Neutrophil (primary cell): ENCODE measurements at regions not wholly inside any gene's neighbourhood (a gene's known extent, or its start where the extent isn't known, plus 50 kb on each side); places are given as distances from the start of the nearest gene placed in this dataset.
"Not testable (repeated sequence)": the region's sequence is repeated elsewhere in the genome, so short reads cannot be mapped to it uniquely, and the experiment has no call there.

Experiments
- H3K27ac ChIP-seq: fragments of 200-600 bp; sonication (generic); 2 replicates; pipeline ENCODE4 v1.5.1; 2016; ENCODE audit warnings: mild to moderate bottlenecking, moderate library complexity
- H3K27me3 ChIP-seq: fragments of 200-600 bp; sonication (generic); 2 replicates; pipeline ENCODE4 v1.6.0; 2016; ENCODE audit warnings: mild to moderate bottlenecking
- H3K36me3 ChIP-seq: fragments of 200-600 bp; sonication (generic); 2 replicates; pipeline ENCODE4 v1.5.1; 2017
- H3K4me1 ChIP-seq, 2 experiments: fragments of 200-600 bp in 1 of 2; sonication (generic) in 1 of 2; 1 replicate in 1 of 2; 2 replicates in 1 of 2; pipeline versions ENCODE4 v1.5.1 to v1.6.1; 2013 to 2016; ENCODE audit warnings: low read depth in 1 of 2, low read length in 1 of 2, mild to moderate bottlenecking in 1 of 2, moderate library complexity in 1 of 2; ENCODE audit not compliant: control insufficient read depth in 1 of 2, insufficient read depth in 1 of 2
- H3K4me3 ChIP-seq, 2 experiments: fragments of 200-600 bp in 1 of 2; sonication (generic) in 1 of 2; 1 replicate in 1 of 2; 2 replicates in 1 of 2; pipeline ENCODE4 v1.5.1; 2013 to 2016; ENCODE audit warnings: low read depth in 1 of 2, low read length in 1 of 2, mild to moderate bottlenecking in 1 of 2, moderate library complexity in 1 of 2
- H3K9me3 ChIP-seq: fragments of 200-600 bp; sonication (generic); 2 replicates; pipeline ENCODE4 v1.5.1; 2016
- TF ChIP-seq, protein P1 (sequence below): fragments of 200-600 bp; sonication (generic); IDR thresholded peaks from 2 replicates; pipeline ENCODE4 v1.5.1; 2016; ENCODE audit warnings: antibody characterized with exemption

DNA sequence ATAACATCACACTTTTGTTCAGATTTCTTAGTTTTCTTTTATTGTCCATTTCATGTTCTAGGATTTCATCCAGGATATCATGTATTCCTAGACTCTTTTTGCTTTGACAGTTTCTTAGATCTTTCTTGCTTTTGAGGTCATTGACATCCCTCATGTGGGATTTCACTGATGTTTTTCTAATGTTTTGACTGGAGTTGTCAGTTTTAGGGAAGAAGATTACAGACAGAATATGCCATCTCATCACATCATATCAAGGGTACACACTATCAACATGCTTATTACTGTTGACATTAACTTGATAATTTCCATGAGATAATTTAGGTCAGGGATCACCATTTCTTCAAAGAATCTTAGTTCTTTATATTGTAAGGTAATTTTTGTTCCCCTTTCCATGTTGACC, 101.7 kb downstream of the NPAP1 start:
- H3K4me3 ChIP-seq = no peak overlapping the region
- TF ChIP-seq, protein P1, sequence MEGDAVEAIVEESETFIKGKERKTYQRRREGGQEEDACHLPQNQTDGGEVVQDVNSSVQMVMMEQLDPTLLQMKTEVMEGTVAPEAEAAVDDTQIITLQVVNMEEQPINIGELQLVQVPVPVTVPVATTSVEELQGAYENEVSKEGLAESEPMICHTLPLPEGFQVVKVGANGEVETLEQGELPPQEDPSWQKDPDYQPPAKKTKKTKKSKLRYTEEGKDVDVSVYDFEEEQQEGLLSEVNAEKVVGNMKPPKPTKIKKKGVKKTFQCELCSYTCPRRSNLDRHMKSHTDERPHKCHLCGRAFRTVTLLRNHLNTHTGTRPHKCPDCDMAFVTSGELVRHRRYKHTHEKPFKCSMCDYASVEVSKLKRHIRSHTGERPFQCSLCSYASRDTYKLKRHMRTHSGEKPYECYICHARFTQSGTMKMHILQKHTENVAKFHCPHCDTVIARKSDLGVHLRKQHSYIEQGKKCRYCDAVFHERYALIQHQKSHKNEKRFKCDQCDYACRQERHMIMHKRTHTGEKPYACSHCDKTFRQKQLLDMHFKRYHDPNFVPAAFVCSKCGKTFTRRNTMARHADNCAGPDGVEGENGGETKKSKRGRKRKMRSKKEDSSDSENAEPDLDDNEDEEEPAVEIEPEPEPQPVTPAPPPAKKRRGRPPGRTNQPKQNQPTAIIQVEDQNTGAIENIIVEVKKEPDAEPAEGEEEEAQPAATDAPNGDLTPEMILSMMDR = no peak
- no peaks in the 10 kb centered on the region for H3K36me3 ChIP-seq
- H3K4me1 ChIP-seq = no peaks in the 10 kb centered on the region
- H3K27me3 ChIP-seq = peaks cover 16% of the 10 kb centered on the region
- no peaks in the 10 kb centered on the region for H3K9me3 ChIP-seq
- H3K27ac ChIP-seq = no peak overlapping the region

DNA sequence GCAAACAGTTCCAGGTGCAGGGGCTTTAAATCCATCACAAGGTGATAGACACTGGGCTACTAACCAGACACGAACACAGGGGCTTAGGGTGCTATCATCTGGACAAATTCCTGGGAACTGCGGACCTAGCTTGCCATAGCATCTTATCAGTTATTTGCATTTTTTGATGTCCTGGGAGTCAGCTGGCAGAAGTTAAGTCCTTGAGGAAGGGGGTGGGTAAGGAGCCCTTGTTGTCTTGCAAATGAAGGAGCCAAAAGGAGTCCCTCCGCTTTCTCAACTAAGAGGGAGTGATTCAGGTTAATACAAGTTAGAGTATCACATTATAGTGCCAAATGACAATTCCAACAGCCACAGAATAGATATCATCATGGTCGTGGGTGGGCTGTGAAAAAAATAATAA, 108.9 kb downstream of the NPAP1 start:
- no peaks in the 10 kb centered on the region for H3K27me3 ChIP-seq
- H3K27ac ChIP-seq = no peak overlapping the region
- no peak overlapping the region for H3K4me3 ChIP-seq
- no peaks in the 10 kb centered on the region for H3K9me3 ChIP-seq
- TF ChIP-seq, protein P1 = no peak
- H3K4me1 ChIP-seq = no peaks in the 10 kb centered on the region
- no peaks in the 10 kb centered on the region for H3K36me3 ChIP-seq

DNA sequence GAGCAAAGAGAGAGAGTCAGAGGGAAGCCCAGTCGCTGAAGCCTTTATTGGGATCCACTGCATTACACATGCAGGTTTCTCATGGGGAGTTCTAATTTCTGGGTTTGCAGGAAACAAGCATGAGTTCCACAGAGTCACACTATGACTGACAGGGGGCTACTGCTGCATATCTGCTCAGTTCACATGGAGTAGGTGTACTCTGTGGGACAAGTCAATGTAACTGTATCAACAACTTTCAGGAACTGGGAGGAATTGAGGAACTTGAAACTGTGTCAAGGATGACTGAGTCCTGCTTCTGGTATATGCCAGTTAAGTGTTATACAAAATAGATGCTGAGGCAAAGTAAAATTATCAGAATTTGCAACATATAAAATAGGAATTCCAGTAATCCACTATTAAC, 110.8 kb downstream of the NPAP1 start:
- no peak overlapping the region for H3K4me3 ChIP-seq
- H3K27ac ChIP-seq = no peak overlapping the region
- no peaks in the 10 kb centered on the region for H3K36me3 ChIP-seq
- TF ChIP-seq, protein P1 = no peak
- no peaks in the 10 kb centered on the region for H3K9me3 ChIP-seq
- no peaks in the 10 kb centered on the region for H3K27me3 ChIP-seq
- no peaks in the 10 kb centered on the region for H3K4me1 ChIP-seq

DNA sequence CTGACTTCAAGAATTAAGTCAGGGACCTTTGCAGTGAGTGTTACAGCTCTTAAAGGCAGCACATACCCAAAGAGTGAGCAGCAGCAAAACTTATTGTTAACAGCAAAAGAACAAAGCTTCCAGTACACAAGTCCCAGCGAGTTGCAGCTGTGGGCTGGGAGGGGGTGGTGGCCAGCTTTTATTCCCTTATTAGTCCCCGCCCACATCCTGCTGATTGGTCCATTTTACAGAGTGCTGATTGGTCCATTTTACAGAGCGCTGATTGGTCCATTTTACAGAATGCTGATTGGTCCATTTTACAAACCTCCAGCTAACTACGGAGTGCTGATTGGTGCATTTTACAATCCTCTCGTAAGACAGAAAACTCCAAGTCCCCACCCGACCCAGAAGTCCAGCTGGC, 127.0 kb downstream of the NPAP1 start:
- not testable (repeated sequence) for H3K9me3 ChIP-seq, H3K27ac ChIP-seq, H3K36me3 ChIP-seq, H3K4me1 ChIP-seq, H3K4me3 ChIP-seq, H3K27me3 ChIP-seq

DNA sequence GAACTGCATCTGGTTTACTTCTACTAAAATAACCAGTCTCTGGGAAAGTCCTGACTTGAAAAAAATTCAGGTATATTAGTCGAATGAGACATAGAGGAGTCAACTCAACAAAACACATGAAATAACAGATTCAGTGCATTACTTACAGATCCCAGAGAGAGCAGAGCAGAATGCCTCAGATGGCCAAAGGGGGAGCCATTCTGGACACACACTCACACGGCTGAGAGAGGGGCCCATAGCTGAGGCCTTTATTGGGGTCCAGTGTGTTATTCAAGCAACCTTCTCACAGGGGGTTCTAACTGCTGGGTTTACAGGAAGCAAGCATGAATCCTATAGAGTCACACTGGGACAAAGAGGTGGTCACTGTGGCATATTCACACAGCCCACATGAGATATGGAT, 135.1 kb upstream of the SNRPN start:
- no peaks in the 10 kb centered on the region for H3K4me1 ChIP-seq
- TF ChIP-seq, protein P1 = no peak
- no peaks in the 10 kb centered on the region for H3K36me3 ChIP-seq
- H3K4me3 ChIP-seq = no peak overlapping the region
- H3K27me3 ChIP-seq = peaks cover 5% of the 10 kb centered on the region
- no peak overlapping the region for H3K27ac ChIP-seq
- no peaks in the 10 kb centered on the region for H3K9me3 ChIP-seq

DNA sequence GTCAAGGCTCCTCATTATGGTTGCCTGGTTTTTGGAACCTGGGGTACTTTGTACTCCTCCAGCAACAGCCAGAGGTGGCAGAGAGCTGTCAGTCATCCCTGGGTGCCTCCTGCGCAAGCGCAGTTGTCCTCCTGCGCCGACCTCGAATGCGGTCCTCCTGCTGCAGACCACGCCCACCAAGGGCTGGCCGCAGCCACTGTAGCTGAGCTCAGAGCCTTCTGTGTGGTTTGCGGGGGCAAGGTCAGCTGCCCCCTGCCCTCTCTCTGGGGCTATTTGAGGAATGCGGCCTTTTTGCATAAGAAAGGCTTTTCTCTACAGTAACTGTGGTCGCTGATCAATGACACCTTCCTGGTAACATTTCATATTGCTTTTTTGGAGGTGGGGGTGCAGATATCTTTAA, 131.3 kb upstream of the SNRPN start:
- H3K27ac ChIP-seq = no peak overlapping the region
- H3K4me3 ChIP-seq = no peak overlapping the region
- TF ChIP-seq, protein P1 = no peak
- peaks cover 5% of the 10 kb centered on the region for H3K27me3 ChIP-seq
- H3K9me3 ChIP-seq = no peaks in the 10 kb centered on the region
- no peaks in the 10 kb centered on the region for H3K4me1 ChIP-seq
- H3K36me3 ChIP-seq = no peaks in the 10 kb centered on the region
